GM18951 (cell line): ENCODE measurements at regions not wholly inside any gene's neighbourhood (a gene's known extent, or its start where the extent isn't known, plus 50 kb on each side); places are given as distances from the start of the nearest gene placed in this dataset.

Experiments used
- POLR2A ChIP-seq: IDR thresholded peaks from 4 replicates; pipeline ENCODE4 v1.6.1; 2011; ENCODE audit warnings: mild to moderate bottlenecking; ENCODE audit not compliant: insufficient read length, insufficient read depth; ENCODE audit errors: extremely low read depth
- in situ Hi-C: fragments of 300-500 bp; cut with MboI; formaldehyde crosslinking; loops from one replicate; pipeline ENCODE4 v1.12.0; 2022; ENCODE audit warnings: low sequenced_read_pairs, mixed read lengths, inconsistent platforms; ENCODE audit not compliant: unreplicated experiment

DNA sequence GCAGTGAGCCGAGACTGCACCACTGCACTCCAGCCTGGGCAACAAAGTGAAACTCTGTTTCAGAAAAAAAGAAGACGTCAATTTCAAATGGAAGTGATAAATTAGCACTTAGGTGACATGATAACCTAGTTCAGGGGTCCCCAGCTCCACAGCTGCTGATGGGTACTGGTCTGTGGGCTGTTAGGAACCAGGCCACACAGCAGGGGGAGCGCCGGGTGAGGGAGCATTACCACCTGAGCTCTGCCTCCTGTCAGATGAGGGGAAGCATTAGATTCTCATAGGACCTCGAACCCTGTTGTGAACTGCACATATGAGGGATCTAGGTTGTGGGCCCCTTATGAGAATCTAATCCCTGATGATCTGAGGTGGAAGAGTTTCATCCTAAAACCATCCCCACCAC, 253.0 kb downstream of the FOXL1 start:
- no peak for TF ChIP-seq POLR2A
- in situ Hi-C loops, result no loop called here

DNA sequence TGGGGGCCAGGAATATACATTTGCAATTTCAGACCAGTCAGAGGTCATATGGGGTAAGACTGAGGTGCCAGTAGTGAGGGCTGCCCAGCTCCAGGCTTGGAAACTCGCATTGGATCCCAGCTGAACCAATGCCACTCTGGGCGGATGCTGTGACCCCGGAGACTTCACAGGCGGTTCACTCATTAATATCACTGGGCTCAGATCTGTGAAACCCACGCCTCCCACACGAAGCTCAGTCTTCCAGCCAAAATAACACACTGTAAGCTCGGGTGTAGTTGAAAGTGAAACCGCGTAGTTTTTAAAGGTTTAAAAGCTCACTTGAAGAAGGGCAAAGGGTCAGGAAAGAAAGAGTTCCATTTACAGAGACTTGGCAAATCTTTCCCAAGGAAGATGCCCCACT, 254.8 kb downstream of the FOXL1 start:
- in situ Hi-C loops, result no loop called here
- no peak for TF ChIP-seq POLR2A

DNA sequence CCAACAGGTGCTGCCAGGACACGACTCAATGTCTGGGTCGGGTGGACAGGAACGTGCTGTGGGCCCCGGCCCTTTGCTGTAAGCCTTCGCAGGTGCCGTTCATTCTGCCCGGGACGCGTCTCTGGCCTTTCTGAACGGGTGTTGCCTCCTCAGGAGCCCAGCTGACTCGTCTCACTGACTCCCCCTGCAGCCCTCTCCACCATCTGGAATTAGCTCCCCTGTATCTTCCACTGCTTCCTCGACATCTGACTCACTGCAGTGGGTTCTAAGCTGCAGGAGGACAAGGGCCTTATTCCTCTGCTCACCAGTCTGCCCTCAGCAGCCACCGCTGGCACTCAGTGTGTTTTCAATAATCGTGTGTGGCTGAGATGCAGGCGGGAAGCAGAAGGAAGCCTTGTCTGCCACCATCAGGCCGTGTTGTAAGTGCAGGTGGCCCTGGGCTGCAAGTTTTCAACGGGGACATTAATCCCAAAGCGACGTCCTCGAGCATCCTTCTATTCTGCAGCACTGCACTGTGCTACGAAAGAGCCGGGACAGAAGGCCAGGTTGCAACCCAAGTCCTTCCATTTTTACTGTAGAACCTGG, 256.2 kb downstream of the FOXL1 start:
- in situ Hi-C loops, result no loop called here
- no peak for TF ChIP-seq POLR2A

DNA sequence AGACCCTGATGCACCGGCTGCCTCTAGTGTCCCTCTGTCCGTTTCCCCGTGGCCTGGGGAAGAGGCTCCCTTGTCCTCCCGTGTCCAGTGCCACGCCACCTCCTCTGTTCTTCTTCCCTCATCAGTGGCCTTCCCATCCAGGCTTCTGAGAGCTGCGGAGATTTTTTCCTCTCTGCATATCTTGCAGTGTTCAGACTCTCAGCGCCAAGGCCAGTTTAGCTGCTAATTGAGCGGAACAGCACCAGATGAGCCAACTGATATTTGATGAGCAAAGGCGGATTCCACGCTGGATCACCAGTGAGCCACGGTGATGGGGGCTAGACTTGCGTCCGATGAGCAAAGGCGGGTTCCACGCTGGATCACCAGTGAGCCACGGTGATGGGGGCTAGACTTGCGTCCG, 257.6 kb downstream of the FOXL1 start:
- TF ChIP-seq POLR2A, result no peak
- in situ Hi-C loops, result no loop called here

DNA sequence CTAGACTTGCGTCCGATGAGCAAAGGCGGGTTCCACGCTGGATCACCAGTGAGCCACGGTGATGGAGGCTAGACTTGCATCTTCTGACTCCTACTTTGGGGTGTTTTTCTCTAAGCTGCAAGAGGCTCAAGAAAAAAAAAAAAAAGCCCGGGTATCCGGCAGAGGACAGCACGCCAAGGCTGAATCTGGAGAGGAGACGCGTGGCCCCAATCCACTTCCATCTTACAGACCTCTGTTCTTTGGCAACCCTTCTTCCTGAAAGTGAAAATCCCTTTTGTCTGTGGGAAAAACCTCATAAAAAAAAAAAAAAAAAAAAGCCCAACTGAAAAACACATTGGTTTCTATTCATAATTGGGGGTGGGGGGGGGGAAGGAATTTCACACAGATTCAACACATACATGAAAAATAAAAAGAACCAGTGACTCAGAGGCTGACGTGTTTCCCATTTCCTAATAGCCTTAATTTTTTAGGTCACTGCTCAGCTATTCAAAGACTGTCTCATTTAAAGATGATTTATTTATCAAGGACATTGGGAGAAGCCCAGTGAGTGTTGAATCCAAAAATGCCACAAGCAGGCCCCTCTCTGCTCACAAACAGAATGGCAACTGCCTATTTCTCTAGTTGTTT, 258.3 kb downstream of the FOXL1 start:
- TF ChIP-seq POLR2A, result no peak
- in situ Hi-C loops, result no loop called here

DNA sequence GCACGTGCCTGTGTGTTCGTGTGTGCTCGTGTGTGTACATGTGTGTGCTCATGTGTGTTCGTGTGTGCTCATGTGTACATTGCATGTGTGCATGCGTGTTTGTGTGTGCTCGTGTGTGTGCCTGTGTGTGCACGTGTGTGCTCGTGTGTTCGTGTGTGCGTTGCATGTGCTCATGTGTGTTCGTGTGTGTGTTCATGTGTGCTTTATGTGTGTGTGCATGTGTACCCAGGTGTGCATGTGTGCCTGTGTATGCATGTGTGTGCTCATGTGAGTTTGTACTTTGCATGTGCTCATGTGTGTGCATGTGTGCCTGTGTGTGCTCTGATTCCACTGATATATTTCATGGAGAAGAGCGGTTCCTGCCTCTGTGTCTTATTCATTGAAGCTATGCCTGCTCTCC, 265.5 kb downstream of the FOXL1 start:
- in situ Hi-C loops, result no loop called here
- TF ChIP-seq POLR2A, result no peak

DNA sequence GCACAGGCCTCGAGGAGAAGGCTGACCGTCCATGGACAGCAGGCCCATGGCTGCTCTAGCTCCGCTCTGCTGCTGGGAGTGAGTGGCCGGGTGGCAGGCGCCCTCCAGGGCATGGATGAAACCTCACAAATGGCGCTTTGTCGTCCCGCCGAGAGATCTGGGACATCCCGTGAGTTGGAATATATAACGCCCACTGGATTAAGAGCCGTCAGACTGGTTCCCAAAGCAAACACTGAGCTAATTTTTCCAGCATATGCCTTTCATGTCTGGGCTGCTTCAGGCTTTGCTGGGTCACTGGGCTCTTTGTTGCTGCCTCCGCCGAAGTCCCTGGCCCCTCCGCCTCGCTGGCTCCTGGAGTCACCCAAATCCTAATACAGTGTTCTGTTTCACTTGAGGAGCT, 266.3 kb downstream of the FOXL1 start:
- in situ Hi-C loops, result no loop called here
- no peak for TF ChIP-seq POLR2A

DNA sequence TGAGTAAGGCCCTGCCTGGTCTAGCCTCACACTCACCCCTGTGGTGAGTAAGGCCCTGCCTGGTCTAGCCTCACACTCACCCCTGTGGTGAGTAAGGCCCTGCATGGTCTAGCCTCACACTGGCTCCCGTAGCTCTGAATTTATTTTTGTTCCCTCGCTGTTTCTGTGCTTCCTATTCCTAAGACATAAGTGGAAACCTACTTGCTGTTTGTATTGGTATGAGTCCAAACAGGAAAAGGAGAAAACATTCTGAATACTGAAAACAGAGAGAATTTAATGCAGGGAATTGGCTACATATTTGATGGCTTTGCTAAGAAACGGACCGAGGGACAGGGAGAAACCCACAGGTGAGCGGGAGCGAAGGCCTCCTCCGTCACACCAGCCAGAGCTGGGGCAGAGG, 267.8 kb downstream of the FOXL1 start:
- in situ Hi-C loops, result no loop called here
- TF ChIP-seq POLR2A, result no peak

DNA sequence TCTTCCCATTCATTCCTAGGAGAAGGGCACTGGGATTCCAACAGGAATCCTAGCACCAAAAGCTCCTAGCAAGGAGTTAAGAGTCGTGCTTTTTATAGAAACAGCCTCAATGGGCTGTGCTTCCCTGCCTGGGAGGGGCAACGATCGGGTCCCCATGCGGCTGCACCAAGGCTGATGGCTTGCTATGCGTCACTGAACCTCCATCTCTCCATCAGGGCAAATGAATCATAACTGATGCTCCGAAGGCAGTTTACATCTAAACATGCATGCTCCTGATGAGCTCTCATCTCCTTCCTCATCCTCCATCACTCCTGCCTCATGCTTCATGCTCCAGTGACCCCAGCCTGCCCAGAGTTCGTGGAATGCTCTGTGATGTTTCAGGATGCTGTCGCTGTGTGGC, 270.5 kb downstream of the FOXL1 start:
- no peak for TF ChIP-seq POLR2A
- in situ Hi-C loops, result no loop called here

DNA sequence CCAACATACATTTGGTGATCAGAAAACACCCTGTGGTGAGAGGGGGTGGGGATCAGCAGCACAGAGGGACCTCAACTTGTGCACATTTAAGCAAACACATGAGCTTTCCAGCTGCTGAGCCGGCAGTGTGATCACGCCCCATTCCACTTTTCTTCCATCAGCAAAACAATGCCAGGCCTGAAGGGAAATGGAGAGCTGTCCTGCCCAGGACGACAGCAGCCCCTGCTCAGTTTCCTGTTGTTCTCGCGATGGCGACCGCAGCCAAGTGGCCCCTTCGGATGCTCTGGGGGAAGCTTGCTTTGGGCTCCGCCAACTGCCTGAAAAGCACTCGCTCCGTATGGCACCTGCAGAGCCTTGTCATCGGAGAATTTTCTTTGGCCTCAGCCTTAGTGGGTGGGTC, 272.3 kb downstream of the FOXL1 start:
- TF ChIP-seq POLR2A, result no peak
- in situ Hi-C loops, result no loop called here

DNA sequence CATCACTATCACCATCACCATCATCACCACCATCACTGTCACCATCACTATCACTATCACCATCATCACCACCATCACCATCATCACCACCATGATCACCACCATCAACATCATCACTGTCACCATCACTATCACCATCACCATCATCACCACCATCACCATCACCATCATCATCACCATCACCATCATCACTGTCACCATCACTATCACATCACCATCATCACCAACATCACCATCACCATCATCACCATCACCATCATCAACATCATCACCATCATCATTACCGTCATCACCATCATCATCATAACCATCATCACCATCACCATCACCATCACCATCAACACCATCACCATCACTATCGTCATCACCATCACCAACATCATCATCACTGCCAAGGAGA, 273.8 kb downstream of the FOXL1 start:
- in situ Hi-C loops, result no loop called here
- TF ChIP-seq POLR2A, result no peak

DNA sequence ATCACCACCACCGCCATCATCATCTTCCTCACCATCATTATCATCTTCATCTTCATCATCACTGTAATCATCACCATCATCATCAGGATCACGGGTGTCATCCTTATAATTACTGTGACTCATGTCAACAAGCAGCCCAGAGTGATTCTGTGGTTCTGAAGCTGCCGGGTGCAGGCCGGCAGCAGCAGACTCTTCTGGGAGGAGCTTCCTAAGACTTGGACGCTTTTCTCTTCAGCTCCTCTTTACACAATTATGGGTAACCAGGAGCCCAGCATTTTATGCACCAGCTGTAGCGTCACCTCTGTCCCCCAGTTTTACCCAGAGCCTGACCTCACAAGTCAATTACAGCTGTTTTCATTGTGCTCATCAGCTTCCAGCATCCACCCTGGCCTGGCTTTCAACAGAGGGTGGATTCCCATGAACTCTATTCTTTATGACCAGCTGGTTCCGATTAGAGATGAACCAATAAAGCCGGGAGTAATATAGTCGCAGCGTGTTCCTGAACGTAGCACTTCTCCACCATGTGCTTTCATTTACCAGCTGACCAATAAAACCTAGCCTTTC, 275.8 kb downstream of the FOXL1 start:
- in situ Hi-C loops, result no loop called here
- TF ChIP-seq POLR2A, result no peak

DNA sequence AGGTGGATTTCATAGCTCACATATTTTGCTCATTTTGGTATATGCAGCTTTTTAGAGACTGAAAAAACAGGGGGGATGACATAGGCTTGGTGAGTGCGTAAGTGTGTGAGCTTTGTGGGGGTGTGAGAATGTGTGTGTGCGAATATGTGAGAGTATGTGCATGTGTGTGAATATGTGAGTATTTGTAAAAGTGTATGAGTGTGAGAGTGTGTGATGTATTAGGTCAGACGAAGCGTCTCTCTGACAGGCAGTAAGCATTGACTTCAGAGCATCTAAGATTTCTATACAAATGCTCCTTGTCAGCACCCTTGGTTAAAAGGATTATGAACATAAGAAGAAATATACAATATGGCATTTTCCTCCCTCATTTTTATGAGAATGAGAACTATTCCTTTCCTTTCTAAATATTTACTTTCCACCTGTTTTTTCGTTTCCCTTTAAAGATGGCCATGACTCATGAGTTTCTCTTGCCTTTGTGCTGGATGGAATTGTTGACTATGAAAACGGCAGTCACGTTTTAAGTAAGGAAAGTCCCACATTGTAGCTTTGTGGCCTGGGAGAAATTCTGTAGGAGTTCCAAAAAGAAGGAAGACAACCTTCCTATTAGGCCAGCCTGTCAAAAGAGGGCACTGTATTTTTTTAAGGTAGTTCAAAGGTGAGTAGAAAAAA, 276.4 kb downstream of the FOXL1 start:
- in situ Hi-C loops, result no loop called here
- no peak for TF ChIP-seq POLR2A
